GM19025 (cell line): ENCODE measurements at regions not wholly inside any gene's neighbourhood (a gene's known extent, or its start where the extent isn't known, plus 50 kb on each side); places are given as distances from the start of the nearest gene placed in this dataset.

ENCODE experiments used
- ATAC-seq: cut with Tn5 transposase; IDR thresholded peaks from one replicate; pipeline ENCODE4 v1.9.1; 2021; ENCODE audit warnings: mild to moderate bottlenecking, low read depth, moderate library complexity; ENCODE audit not compliant: unreplicated experiment

- ATAC-seq: no peak
Observed at GRCh38 chr2:12663306-12664037, 53.3 kb upstream of the TRIB2 start.

GRCh38 chr2:12665334-12665733 is 51.4 kb upstream of the TRIB2 start:
- no peak for ATAC-seq

- ATAC-seq: no peak
Observed at GRCh38 chr2:12666445-12666844, 50.3 kb upstream of the TRIB2 start.
